HG03097 (cell line): ENCODE measurements at regions not wholly inside any gene's neighbourhood (a gene's known extent, or its start where the extent isn't known, plus 50 kb on each side); places are given as distances from the start of the nearest gene placed in this dataset.
"Not testable (repeated sequence)": the region's sequence is repeated elsewhere in the genome, so short reads cannot be mapped to it uniquely, and the experiment has no call there.

Experiments
- ATAC-seq: cut with Tn5 transposase; IDR thresholded peaks from one replicate; pipeline ENCODE4 v1.9.1; 2021; ENCODE audit not compliant: unreplicated experiment, low FRiP score

DNA sequence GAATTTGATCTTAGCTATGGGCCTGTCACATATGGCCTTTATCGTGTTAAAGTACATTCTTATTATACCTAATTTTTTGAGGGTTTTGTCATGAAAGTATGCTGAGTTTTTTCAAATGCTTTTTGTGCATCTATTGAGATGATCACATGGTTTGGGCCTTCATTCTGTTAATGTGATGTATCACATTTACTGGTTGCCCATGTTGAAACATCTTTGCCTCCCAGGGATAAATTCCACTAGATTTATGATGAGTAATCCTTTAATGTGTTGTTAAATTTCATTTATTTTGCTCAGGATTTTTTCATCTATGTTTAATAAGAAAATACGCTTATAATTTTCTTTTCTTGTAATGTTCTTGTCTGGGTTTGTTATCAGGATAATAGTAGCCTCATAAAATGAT lies 442.0 kb downstream of the MDFIC start:
- ATAC-seq: no peak

DNA sequence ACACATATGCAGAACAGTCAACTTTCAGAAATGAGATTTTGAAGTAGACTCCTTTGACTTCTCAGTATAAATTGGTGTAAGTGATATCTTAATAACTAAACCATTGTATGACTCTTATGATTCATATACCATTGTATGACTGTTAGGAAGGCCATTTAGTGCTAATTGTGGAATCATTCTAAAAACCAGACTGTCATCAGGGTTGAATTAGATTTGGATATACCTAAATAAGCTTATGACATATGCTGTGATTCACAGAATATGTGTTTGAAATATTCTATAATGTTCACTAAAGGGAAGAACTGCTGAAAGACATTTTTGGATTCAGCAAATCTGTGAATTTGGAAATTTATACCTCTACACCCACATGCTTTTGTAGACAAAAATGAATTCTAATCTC lies 438.1 kb downstream of the MDFIC start:
- ATAC-seq: no peak

DNA sequence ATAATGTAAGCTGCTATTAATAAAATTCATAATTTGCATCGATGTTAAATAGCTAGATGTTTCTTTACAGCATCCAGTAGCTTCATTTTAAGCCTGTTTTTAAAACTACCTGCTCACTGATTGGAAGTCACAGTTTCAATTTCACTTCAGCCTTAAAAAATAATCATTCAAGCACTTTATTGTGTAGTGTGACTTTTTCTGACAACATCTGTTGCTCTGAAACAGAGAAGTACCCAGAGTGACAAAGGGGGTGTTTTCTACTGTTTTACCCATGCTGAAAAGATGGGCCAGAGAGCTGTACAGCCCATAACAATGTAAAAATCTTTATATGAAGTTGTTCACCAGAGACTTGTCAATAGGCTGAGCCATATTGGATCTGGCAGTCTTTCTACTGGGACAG lies 437.2 kb downstream of the MDFIC start:
- ATAC-seq: no peak

DNA sequence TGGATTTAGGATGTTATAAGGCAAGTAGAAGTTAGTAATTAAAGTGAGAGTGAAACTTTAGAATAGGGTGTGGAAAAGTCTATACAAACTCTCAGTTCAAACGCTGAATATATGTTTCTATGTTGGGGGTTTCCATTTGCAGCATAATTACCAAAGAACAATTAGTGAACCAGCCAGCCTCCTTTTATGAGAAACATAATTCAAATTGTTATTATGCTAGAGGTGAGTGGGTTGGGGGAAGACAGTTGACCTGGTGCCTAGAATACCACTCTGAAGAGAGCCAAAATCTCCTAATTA lies 435.8 kb downstream of the MDFIC start:
- ATAC-seq: no peak

DNA sequence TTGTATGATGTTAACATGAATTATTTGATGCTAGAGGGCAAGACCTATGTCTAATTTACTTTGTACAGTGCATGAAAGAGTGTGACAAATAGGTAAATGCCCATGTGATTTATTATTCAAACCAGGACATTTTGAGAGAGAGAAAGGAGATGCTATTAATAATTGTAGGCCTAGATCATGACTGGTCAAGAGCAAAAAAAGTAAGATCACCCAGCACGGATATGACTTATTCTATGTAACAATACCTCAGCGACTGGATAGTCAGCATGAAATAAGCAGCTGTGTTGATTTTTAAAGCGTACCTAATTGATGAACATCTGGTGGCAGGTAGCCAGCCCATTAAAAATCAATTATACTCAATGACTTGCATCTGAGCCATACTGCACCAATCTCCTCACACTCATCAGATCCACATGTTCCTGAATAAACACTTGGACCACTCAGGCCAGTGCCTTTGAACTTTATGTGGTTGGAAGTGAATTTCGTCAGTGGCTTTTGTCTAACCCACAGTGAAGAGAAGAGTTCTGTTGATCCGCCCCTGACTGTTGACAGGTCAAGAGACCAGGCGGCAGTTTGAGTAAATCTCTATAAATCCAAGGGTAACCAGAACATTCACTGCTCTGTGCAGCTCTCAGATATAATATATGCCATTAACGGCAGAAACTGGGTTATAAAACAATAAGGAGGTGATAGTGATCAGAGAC lies 435.3 kb downstream of the MDFIC start:
- ATAC-seq: no peak

DNA sequence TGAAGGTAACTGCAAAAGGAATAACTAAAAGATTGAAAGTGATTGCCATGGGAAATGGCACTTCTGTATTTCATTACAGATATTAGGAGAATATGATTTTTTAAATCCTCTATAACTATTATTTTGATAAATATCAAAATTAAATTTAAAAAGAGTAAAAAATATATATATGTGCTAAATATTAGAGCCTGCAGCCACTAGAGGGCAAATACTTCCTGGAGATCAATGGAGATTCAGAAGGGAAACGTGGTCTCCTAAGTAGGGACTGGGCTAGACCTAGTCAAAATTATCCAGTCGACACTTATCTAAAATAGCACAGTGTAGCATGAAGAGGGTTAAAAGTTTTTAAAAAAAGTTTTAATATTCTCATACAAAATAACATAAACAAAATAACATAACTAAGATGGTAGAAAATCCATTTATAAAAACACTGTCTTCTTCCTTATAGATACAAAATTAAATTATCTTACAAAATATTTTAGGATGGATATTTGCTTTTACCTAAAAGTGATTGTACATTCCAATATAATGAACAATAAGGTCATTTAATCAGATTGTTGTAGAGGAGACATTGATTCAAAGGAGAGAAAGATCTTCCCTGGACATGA lies 434.3 kb downstream of the MDFIC start:
- no peak for ATAC-seq

DNA sequence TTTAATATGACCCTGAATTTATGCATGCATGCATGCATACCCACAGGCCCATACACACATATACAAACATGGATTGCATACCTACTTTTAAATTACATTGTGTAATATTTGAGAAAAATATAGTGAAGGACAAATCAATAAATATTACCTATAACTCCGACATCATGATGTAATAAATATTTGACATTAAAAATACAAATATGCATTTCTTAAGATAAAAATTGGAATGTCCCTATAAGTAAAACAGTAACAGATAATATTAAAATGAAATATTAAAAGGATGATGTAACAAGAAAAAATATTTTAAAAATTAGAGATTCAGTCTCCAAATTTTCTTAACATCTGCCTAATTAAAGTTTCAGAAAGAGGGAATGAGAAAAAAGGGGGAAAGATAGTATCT lies 433.0 kb downstream of the MDFIC start:
- no peak for ATAC-seq

DNA sequence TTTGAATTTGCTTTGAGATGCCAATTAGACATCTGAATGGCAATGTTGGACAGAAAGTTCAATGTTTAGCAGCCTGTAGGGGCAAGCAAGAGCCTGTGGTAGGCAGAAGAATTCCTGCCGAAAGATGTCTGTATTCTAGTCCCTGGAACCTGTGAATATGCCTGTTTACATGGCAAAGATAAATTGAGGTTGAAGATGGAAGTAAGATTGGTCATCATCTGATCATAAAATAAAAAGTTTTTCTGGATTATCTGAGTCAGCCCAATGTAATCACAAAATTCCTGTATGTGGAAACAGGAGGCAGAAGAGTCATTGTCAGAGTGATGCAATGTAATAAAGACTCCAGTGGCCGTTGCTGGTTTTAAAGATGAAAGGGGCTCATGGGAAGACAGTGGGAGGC lies 430.5 kb downstream of the MDFIC start:
- no peak for ATAC-seq

DNA sequence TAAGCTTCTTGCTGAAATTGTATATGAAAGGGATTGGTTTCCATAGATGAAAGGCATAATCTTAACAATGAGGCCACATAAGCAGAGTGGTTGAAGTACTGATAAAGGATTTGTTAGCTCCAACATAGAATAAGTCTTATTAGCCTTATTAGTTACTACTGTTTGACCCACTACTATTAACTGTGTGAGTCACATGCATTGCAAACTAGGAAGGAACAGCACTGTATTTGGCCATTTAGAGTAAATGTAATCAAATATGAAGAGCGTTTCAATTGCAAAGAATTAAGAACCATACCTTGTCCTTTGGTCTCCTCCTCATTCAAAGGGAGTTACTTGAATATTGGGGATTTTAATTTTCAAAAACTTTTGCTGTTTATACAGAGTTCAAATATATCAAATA lies 428.9 kb downstream of the MDFIC start:
- ATAC-seq: no peak

DNA sequence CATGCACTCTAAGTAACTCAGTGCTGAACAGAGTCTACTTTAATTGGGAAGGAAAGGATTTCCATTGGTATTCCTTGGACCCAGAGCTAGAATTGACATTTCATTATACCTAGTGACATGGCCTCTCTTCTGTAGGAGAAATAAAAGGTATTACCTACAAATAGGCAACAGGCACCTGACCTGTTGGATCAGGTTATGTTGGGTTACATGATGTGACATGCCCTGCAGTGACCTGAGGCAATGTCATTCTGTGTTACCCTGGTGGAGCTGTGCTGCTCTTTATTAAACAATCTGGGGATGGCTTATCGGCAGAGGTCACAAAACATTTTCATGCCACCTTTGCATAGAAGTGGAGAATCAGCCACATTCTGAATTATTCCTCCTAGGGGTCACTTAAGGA lies 427.7 kb downstream of the MDFIC start:
- ATAC-seq: no peak

DNA sequence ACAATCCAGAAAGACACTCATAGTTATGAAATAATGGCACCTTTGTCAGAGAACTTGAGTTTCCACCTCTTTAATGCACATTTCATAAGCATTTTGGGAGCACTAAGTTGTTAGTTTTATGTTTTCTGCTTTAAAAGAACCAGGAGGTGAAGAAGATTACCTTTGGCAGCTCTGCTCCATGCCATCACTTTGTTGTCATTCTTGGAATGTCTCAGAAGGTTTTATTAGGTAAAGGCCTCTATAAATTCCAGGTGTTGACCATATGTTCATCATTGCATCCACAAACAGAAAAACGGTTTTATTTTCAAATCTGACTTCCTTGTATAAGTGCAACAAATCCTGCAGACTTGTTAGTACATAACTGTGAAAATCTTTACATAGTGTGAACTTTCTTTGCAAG lies 424.8 kb downstream of the MDFIC start:
- ATAC-seq: no peak

DNA sequence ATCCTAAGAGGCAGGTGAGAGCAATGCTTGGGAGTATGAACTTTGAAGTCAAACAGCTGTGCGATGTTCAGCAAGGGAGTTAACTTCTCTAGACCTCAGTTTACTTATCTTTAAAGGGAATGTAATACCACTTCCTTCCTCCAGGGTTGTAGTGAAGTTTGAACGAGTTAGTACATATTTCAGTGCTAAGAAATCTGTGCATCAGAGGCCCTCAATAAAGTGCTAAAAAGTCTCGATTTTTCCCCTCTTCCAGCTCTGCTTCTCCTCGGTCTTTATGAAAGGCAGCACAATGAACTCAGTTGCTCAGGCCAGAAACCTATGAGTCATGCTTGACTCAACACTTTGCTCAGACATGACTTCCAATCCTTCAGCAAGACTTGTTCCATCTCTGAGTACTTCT lies 418.9 kb downstream of the MDFIC start:
- no peak for ATAC-seq

DNA sequence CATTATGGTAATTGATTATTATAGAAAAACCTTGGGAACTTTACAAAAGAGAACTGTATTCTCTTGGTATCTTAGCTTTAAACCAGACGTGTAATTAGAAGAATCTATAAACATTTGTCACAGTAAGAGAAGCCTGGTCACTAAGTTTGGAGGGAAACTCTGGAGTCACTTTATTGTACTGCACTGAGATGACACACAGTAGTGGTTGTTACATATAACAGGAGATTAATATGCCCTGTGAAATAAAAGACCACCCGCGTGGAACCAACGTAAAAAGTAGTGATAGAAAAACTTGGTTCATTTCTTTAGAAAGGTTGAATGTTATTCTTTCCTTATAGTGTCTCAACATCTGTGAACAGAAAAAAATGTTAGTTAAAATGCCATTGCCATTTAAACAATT lies 416.1 kb downstream of the MDFIC start:
- ATAC-seq: no peak

DNA sequence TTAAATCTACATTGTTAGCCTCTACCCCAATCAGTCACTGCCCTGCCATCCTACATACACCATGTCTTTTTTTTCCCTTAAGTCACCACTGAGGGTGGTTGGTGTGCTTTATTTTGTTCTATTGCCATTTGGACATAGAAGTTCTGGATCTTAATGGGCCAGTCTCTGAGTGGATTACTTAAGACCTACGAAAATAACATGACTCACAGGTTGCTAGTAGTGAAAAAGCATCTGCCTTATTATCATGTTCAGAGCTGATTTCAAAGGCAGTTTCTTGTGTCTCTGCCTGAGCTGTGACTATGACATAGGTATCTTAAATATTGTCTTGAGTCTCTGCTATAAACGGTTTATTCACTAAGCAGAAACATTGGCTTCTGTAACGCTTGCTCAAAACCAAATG lies 410.8 kb downstream of the MDFIC start:
- no peak for ATAC-seq

DNA sequence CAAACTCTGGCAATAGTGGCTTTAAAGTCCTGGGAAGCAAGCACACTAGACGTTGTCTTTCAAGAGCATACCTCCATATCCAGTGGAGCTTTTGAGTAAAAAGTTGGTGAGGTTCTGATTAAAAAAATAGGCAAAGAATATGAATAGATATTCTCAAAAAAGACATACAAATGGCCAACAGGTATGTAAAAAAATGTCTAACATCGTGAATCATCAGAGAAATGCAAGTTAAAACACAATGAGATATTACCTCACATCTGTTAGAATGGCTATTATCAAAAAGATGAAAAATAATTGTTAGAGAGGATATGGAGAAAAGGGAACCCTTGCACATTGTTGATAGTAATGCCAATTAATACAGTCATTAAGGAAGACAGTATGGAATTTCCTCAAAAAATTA lies 407.1 kb downstream of the MDFIC start:
- no peak for ATAC-seq

DNA sequence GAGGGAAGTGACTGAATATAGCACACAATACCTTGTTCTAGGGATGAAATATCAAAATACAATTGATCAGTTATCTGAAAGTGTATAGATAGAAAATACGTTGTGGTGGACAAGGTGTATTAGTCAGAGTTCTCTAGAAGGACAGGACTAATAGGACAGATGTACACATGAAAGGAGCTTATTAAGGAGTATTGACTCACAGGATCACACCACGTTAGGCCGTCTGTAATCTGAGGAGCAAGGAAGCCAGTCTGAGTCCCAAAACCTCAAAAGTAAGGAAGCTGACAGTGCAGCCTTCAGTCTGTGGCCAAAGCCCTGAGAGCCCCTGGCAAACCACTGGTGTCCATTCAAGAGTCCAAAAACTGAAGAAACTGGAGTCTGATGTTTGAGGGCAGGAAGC lies 406.1 kb downstream of the MDFIC start:
- ATAC-seq: no peak

DNA sequence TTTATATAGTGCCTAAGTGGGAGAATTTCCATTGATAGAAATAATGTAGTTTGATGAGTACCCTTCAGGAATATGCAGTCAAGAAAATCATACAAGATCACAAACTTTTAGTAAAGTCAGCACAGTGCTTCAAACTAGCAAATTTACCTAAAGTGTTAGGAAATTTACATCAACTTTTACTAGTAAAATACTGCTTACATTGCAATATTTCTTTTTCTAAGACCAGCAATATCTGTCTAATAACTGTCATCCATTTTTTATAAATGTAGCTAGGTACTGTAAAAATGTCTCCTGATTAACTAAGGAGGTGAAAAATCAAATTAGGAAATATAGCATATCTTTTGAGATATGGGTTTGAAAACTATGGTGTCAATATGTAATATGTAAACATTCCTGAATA lies 405.4 kb downstream of the MDFIC start:
- ATAC-seq: no peak

DNA sequence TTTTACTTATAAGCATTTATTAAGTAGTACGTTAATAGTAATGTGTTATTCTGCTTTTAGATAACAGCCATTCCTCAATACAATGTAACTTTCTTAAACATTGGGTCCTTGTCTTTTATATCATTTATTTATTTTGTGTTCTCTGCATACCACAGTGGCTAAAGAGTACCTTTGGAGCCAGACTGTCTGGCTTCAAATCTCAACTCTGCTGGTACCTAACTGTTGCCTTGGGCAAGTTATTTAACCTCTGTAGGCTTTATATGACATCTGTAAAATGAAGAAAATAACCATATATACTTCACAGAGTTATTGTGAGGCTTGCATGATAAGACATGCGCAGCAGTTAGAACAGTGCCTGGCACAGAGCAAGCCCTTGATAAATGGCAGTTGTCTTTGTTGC lies 397.6 kb downstream of the MDFIC start:
- no peak for ATAC-seq

DNA sequence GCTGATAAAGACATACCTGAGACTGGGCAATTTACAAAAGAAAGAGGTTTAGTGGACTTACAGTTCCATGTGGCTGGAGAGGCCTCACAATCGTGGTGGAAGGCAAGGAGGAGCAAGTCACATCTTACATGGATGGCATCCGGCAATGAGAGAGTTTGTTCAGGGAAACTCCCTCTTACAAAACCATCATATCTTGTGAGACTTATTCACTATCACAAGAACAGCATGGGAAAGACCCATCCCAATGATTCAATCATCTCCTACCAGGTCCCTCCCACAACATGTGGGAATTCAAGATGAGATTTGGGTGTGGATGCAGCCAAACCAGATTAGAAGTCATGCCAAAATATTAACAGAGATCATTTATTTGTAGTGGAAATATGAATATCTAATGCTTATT lies 388.4 kb downstream of the MDFIC start:
- ATAC-seq: not testable (repeated sequence)

DNA sequence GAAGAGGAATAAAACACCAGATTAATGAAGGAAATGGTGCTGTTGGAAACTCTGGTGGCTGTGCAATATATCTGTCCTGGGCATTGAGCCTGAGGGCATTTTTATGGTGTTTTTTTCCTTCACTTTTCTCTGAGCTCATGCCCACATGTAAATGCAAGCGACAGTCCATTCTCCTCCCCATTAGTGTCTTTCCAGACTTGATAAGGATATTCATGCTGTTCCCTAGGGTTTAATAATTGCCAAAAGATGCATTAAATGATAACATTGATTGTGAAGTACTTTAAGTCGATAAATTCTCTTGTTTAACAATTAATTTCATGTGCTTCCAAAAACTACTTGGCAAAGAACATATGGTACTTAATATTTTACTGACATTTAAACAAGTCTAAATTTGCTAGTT lies 384.7 kb downstream of the MDFIC start:
- ATAC-seq: no peak

DNA sequence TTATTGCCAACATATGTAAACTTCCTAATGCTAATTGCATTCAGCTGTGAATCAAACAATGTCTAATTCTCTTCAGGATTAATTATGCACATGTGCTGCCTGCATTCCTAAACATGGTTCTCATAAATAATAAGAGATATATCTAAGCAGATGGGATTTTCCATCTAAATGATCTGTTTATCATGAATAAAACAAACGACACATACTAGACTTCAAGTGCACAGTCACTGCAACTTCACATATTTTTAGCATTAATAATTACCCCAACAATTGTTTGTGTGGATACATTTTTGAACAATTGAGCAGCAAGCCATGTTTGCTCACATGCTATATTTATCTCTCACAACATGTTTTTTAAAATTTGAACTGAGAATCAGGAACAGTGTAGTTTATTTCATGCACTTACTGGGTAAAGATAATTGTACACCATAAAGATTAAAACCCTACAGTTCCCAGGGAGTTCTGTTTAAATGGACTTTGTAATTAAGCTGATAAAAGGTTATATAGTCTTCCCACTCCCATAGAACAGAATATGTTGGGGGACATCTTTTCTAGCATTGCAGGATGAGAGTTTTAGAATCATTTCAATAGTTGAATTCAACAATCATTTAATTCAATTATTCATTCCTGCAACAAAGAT lies 378.5 kb downstream of the MDFIC start:
- ATAC-seq: no peak

DNA sequence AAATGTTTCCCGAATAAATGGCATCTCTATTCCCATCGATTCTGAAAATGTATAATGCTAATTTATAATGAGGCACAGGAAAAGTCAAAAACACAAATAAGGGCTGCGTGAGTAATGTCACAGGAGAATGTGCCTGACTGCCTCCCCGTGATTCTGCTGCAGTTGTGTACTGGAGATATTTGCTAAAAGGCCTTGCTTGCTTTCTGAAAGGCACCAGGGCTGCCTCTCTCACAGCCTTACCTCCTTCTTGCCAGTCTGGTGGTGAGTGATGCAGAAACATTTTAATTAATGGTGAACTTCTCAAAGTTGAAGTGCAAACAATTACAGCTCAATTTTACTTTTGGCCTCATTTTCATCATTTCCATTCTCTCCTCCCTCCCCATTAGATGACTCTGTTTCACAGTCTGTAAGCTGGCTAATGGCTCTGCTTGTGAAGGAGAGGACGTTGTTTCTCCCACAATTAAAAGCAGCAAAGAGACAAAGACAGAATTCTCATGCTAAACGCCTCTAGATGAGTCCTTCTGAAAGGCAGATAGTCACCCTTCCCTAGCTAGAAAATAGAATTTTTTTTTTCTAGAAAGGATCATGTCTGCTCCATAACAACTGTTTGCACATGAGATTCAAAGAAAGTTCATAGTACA lies 377.6 kb downstream of the MDFIC start:
- no peak for ATAC-seq
